Transverse colon (tissue), 3 donors: ENCODE measurements at regions not wholly inside any gene's neighbourhood (a gene's known extent, or its start where the extent isn't known, plus 50 kb on each side); places are given as distances from the start of the nearest gene placed in this dataset.

Source experiments
- POLR2A ChIP-seq: fragments of 450-650 bp; IDR thresholded peaks from one replicate; pipeline ENCODE4 v1.6.1; 2016; ENCODE audit warnings: antibody characterized with exemption, mild to moderate bottlenecking, moderate library complexity
- TF ChIP-seq, protein P1 (sequence below), 5 experiments: fragments of 200-600 bp in 3 of 5; fragments of 450-650 bp in 2 of 5; sonication (generic) in 3 of 5; IDR thresholded peaks; 1 replicate in 2 of 5; 2 replicates in 3 of 5; pipeline ENCODE4 v1.5.1; 2016 to 2017; ENCODE audit warnings: antibody characterized with exemption in 5 of 5, inconsistent platforms in 3 of 5, mild to moderate bottlenecking in 2 of 5, moderate library complexity in 1 of 5

DNA sequence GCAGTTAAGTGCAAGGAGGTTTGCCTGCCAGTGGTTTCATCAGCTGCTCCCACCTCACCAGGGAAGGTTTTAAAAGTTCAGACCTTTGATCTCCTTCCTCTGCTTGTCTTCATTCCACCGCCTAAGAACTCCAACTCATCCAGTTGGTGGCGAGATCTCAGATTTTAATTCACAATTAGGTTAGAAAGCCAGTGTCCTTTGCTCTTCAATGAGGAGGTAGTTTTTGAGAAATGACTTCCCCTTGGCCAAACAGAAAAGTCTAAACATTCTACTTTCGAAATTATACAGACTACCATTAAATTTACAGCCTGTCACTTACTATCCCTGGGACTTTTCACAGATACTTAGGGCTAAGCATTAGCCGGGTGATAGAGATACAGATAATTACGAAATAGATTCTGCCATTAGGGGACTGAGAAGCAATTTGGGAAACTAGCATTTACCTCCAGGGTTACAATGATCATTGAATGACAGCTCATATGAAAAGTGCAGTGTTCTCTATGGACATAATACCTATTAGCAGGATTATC is 513.4 kb upstream of the GHITM start:
- no peak for TF ChIP-seq POLR2A
- TF ChIP-seq, protein P1, sequence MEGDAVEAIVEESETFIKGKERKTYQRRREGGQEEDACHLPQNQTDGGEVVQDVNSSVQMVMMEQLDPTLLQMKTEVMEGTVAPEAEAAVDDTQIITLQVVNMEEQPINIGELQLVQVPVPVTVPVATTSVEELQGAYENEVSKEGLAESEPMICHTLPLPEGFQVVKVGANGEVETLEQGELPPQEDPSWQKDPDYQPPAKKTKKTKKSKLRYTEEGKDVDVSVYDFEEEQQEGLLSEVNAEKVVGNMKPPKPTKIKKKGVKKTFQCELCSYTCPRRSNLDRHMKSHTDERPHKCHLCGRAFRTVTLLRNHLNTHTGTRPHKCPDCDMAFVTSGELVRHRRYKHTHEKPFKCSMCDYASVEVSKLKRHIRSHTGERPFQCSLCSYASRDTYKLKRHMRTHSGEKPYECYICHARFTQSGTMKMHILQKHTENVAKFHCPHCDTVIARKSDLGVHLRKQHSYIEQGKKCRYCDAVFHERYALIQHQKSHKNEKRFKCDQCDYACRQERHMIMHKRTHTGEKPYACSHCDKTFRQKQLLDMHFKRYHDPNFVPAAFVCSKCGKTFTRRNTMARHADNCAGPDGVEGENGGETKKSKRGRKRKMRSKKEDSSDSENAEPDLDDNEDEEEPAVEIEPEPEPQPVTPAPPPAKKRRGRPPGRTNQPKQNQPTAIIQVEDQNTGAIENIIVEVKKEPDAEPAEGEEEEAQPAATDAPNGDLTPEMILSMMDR (IDR thresholded peaks at IDR 0.05), result no peak
